ENCODE measurements at regions not wholly inside any gene's neighbourhood (a gene's known extent, or its start where the extent isn't known, plus 50 kb on each side); places are given as distances from the start of the nearest gene placed in this dataset.
"Not testable (repeated sequence)": the region's sequence is repeated elsewhere in the genome, so short reads cannot be mapped to it uniquely, and the experiment has no call there.

- no peaks in the 10 kb centered on the region for H3K36me3 Mint-ChIP-seq
- H3K27me3 Mint-ChIP-seq, result peaks cover 7 to 8% of the 10 kb centered on the region in 2 donors
- no peak overlapping the region for H3K27ac Mint-ChIP-seq
- no peaks in the 10 kb centered on the region for H3K4me1 Mint-ChIP-seq (ENCODE audit: low read depth in 2 of 2)
- no peaks in the 10 kb centered on the region for H3K9me3 Mint-ChIP-seq
- no peak for DNase-seq (ENCODE audit: low spot score)
- H3K4me3 Mint-ChIP-seq, result no peak overlapping the region
- ATAC-seq, result no peak
These were observed 118.5 kb downstream of the PHETA1 start for GRCh38 chr12:111250251-111250881.

GRCh38 chr12:111249757-111250156 is 119.1 kb downstream of the PHETA1 start:
- H3K9me3 Mint-ChIP-seq, result no peaks in the 10 kb centered on the region
- peaks cover 7 to 8% of the 10 kb centered on the region in 2 donors for H3K27me3 Mint-ChIP-seq
- H3K36me3 Mint-ChIP-seq, result no peaks in the 10 kb centered on the region

GRCh38 chr12:111249018-111249370 is 119.9 kb downstream of the PHETA1 start:
- Mint-ChIP-seq H3K27ac (no peak overlapping the region), H3K4me1 (ENCODE audit: low read depth in 2 of 2) (no peaks in the 10 kb centered on the region), H3K36me3 (no peaks in the 10 kb centered on the region), H3K9me3 (no peaks in the 10 kb centered on the region), H3K27me3 (peaks cover 7 to 8% of the 10 kb centered on the region in 2 donors), H3K4me3 (no peak overlapping the region)
- DNase-seq (ENCODE audit: low spot score) (no peak), ATAC-seq (no peak)

More at GRCh38 chr12:111249757-111250156, 119.1 kb downstream of the PHETA1 start:
- Mint-ChIP-seq H3K4me1 (ENCODE audit: low read depth in 2 of 2) (no peaks in the 10 kb centered on the region), H3K27ac (no peak overlapping the region), H3K4me3 (no peak overlapping the region)
- DNase-seq (ENCODE audit: low spot score) (no peak), ATAC-seq (no peak)

- ATAC-seq (no peak), DNase-seq (ENCODE audit: low spot score) (no peak)
- Mint-ChIP-seq H3K27ac (no peak overlapping the region), H3K36me3 (no peaks in the 10 kb centered on the region), H3K4me3 (no peak overlapping the region), H3K4me1 (ENCODE audit: low read depth in 2 of 2) (no peaks in the 10 kb centered on the region), H3K9me3 (no peaks in the 10 kb centered on the region), H3K27me3 (peaks cover 5 to 6% of the 10 kb centered on the region in 2 donors)
These were observed 120.5 kb downstream of the PHETA1 start for GRCh38 chr12:111248236-111249017.

GRCh38 chr12:111247083-111247783 is 121.7 kb downstream of the PHETA1 start:
- peak in 1 of 2 donors; percentile 45 for ATAC-seq
- no peaks in the 10 kb centered on the region for H3K36me3 Mint-ChIP-seq
- H3K27me3 Mint-ChIP-seq, result peaks cover 0 to 3% of the 10 kb centered on the region in 2 donors

GRCh38 chr12:111246477-111247011 is 122.4 kb downstream of the PHETA1 start:
- Mint-ChIP-seq H3K36me3 (no peaks in the 10 kb centered on the region), H3K4me3 (no peak overlapping the region), H3K27me3 (peaks cover 0 to 3% of the 10 kb centered on the region in 2 donors), H3K27ac (no peak overlapping the region), H3K4me1 (ENCODE audit: low read depth in 2 of 2) (no peaks in the 10 kb centered on the region), H3K9me3 (peaks cover 3% of the 10 kb centered on the region)
- DNase-seq (ENCODE audit: low spot score) (no peak), ATAC-seq (peak in 1 of 2 donors; percentile 26)

More at GRCh38 chr12:111247083-111247783, 121.7 kb downstream of the PHETA1 start:
- Mint-ChIP-seq H3K4me1 (ENCODE audit: low read depth in 2 of 2) (no peaks in the 10 kb centered on the region), H3K4me3 (no peak overlapping the region), H3K9me3 (peaks cover 3% of the 10 kb centered on the region), H3K27ac (no peak overlapping the region)
- DNase-seq (ENCODE audit: low spot score), result no peak

- Mint-ChIP-seq H3K27ac (no peak overlapping the region), H3K36me3 (no peaks in the 10 kb centered on the region), H3K9me3 (peaks cover 3% of the 10 kb centered on the region), H3K4me1 (ENCODE audit: low read depth in 2 of 2) (no peaks in the 10 kb centered on the region), H3K27me3 (peaks cover 0 to 3% of the 10 kb centered on the region in 2 donors), H3K4me3 (no peak overlapping the region)
- no peak for DNase-seq (ENCODE audit: low spot score)
- no peak for ATAC-seq
These were observed 123.0 kb downstream of the PHETA1 start for GRCh38 chr12:111245701-111246476.

GRCh38 chr12:111244673-111245072 is 124.2 kb downstream of the PHETA1 start:
- H3K27ac Mint-ChIP-seq, result no peak overlapping the region
- H3K36me3 Mint-ChIP-seq, result no peaks in the 10 kb centered on the region
- no peaks in the 10 kb centered on the region for H3K4me1 Mint-ChIP-seq (ENCODE audit: low read depth in 2 of 2)
- peaks cover 0 to 4% of the 10 kb centered on the region in 2 donors for H3K27me3 Mint-ChIP-seq
- DNase-seq (ENCODE audit: low spot score) (no peak), ATAC-seq (no peak)
- peaks cover 3% of the 10 kb centered on the region for H3K9me3 Mint-ChIP-seq
- no peak overlapping the region for H3K4me3 Mint-ChIP-seq

GRCh38 chr12:111242817-111243216 is 126.1 kb downstream of the PHETA1 start:
- DNase-seq (ENCODE audit: low spot score); H3K27me3 Mint-ChIP-seq; H3K9me3 Mint-ChIP-seq; H3K27ac Mint-ChIP-seq; ATAC-seq; H3K36me3 Mint-ChIP-seq; H3K4me1 Mint-ChIP-seq (ENCODE audit: low read depth in 2 of 2); H3K4me3 Mint-ChIP-seq: not testable (repeated sequence)

GRCh38 chr12:111242184-111242583 is 126.7 kb downstream of the PHETA1 start:
- ATAC-seq, result no peak
- H3K4me1 Mint-ChIP-seq (ENCODE audit: low read depth in 2 of 2), result no peaks in the 10 kb centered on the region
- H3K4me3 Mint-ChIP-seq, result no peak overlapping the region

GRCh38 chr12:111240374-111240773 is 128.5 kb downstream of the PHETA1 start:
- no peaks in the 10 kb centered on the region for H3K4me1 Mint-ChIP-seq (ENCODE audit: low read depth in 2 of 2)
- H3K4me3 Mint-ChIP-seq, result no peak overlapping the region
- peaks cover 10 to 14% of the 10 kb centered on the region in 2 donors for H3K27me3 Mint-ChIP-seq
- H3K36me3 Mint-ChIP-seq, result no peaks in the 10 kb centered on the region
- ATAC-seq (peak in 1 of 2 donors; percentile 7), DNase-seq (ENCODE audit: low spot score) (no peak)
- H3K27ac Mint-ChIP-seq, result no peak overlapping the region
- H3K9me3 Mint-ChIP-seq, result peaks cover 3% of the 10 kb centered on the region

More at GRCh38 chr12:111242184-111242583, 126.7 kb downstream of the PHETA1 start:
- no peak overlapping the region for H3K27ac Mint-ChIP-seq
- peaks cover 3% of the 10 kb centered on the region for H3K9me3 Mint-ChIP-seq
- DNase-seq (ENCODE audit: low spot score), result no peak
- H3K36me3 Mint-ChIP-seq, result no peaks in the 10 kb centered on the region
- H3K27me3 Mint-ChIP-seq, result peaks cover 10 to 11% of the 10 kb centered on the region in 2 donors

GRCh38 chr12:111239235-111239634 is 129.7 kb downstream of the PHETA1 start:
- Mint-ChIP-seq H3K36me3 (no peaks in the 10 kb centered on the region), H3K27me3 (peaks cover 10 to 15% of the 10 kb centered on the region in 2 donors), H3K27ac (no peak overlapping the region), H3K9me3 (peaks cover 3% of the 10 kb centered on the region), H3K4me1 (ENCODE audit: low read depth in 2 of 2) (no peaks in the 10 kb centered on the region), H3K4me3 (no peak overlapping the region)
- ATAC-seq (no peak), DNase-seq (ENCODE audit: low spot score) (no peak)

GRCh38 chr12:111238075-111238734 is 130.7 kb downstream of the PHETA1 start:
- Mint-ChIP-seq H3K27ac (no peak overlapping the region), H3K4me1 (ENCODE audit: low read depth in 2 of 2) (no peaks in the 10 kb centered on the region), H3K9me3 (peaks cover 3% of the 10 kb centered on the region), H3K36me3 (no peaks in the 10 kb centered on the region), H3K27me3 (peaks cover 10 to 16% of the 10 kb centered on the region in 2 donors), H3K4me3 (no peak overlapping the region)
- ATAC-seq (no peak), DNase-seq (ENCODE audit: low spot score) (no peak)
